Embryonic facial prominence (tissue), 1 donor: ENCODE measurements at regions not wholly inside any gene's neighbourhood (a gene's known extent, or its start where the extent isn't known, plus 50 kb on each side); places are given as distances from the start of the nearest gene placed in this dataset.

Source experiments
- DNase-seq: peaks from one replicate; pipeline ENCODE4 v3.0.0-alpha.2; 2016; ENCODE audit errors: extremely low spot score

GRCh38 chr14:26766726-26767125 lies 168.9 kb upstream of the NOVA1 start:
- no peak for DNase-seq

DNA sequence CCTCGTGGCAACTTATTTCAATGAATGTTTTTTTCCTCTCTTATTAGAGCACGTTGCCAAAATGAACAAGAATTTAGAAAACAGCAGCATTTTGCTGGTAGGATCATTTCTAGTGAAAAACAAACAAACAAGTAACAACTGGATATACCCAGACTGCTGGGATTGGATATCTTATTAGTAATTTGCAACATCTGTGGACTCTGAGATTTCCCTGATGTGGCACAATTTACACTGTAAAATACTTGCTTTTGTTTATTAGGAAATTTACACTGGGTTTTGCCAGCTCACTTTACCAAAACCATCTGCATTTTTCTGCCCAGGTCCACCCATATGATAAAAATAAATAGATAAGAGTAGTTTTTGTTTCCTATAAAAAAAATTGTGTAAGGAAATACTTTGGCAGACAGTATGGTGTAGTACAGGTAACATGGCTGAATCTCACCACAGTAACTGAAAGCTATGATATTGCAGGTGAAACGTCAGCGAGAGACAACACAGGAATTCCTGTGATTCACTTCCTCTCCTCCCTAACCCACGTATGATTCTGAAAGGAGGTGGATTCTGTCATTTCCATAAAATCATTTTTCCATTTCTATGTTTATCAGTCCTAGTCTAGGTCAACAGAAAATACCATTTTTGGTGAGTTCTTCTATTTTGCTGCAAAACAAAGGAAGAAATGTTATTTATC lies 176.2 kb upstream of the NOVA1 start:
- no peak for DNase-seq

DNA sequence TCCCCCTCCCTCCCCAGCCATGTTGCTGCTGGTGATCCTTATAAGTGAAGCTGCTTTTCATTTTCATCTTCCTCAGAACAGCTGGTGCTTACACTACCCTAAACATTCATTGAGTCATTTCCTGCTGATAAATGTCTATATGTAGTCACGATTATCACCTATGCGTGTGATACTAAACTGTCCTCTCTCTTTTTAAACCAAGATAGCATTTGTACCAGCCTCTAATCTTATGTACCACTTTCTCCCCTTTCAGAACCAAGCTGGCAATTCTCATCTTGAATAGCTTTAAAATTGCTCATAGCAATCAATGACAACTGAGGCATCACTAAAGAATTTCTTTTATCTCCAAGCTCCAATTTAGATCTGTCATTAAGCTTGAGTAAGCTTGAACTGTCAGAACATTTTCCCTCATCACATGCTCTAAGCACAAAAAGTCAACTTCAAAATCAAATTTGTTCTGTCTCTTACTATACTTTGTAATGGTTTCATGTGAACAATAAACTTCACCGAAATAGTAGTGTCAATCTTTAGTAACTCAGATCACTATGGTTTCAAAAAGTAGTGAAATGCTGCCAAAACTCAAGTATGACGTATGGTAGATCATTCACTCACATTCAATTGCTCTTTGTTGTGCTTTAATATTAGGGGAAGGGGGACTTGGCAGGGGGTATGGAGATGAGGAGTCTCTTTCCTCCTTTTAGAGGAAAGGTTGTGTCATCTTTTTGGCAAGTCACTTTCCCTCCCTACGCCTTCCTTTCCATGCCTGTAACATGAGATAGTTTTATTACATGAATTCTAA lies 178.1 kb upstream of the NOVA1 start:
- DNase-seq = peak; percentile 9

- no peak for DNase-seq
Measured at GRCh38 chr14:26791117-26791806, 193.4 kb upstream of the NOVA1 start.

- no peak for DNase-seq
Measured at GRCh38 chr14:26794731-26795130, 196.9 kb upstream of the NOVA1 start.

GRCh38 chr14:26808407-26808806 lies 210.6 kb upstream of the NOVA1 start:
- DNase-seq = no peak

GRCh38 chr14:26810631-26811030 lies 212.8 kb upstream of the NOVA1 start:
- no peak for DNase-seq

- no peak for DNase-seq
Measured at GRCh38 chr14:26811756-26812305, 214.0 kb upstream of the NOVA1 start.

- no peak for DNase-seq
Measured at GRCh38 chr14:26820138-26820537, 222.3 kb upstream of the NOVA1 start.

- no peak for DNase-seq
Measured at GRCh38 chr14:26820572-26820971, 222.7 kb upstream of the NOVA1 start.

DNA sequence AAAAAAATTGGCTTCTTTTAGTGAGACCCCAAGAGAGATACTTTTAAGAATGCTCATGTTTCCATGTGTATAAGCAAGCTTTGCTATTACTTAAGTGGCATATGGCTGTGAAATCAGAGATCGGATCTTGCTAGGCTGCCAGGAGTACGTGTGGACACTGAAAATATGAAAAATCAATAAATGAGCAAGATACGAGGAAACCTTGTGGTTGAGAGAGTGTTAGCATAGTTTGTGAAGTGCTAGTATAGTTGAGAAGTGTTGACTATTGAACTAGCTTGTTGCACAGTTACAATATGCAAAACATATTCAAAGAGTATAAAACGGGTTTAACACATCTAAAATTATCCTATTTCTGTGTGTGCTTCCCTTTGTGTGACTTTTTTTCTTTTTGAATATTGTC lies 230.9 kb upstream of the NOVA1 start:
- DNase-seq = no peak

DNA sequence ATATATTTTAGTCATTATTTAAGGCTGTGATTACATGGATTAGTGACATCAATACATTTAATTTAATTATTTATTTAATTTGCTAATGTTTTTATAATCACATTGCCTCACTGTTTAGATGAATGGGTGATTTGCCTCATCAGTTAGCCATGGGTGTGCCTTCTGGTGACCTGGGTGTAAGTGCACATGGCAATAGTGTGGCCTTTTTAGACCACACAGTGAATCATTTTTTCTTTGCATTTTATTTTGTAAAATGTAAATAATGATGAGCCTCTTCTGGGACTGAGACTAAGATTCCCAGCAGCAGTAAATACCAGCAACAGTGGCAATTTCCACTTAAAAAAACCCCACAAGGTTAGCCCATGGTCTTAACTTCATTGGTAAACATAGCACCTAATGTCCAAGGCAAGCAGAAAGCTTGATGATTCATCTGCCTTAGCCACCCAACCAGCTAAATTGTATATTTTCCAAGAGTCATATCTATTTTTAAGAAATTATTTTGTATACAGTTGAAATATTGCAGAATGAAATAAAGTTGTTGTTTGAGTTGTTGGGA lies 235.9 kb upstream of the NOVA1 start:
- no peak for DNase-seq

DNA sequence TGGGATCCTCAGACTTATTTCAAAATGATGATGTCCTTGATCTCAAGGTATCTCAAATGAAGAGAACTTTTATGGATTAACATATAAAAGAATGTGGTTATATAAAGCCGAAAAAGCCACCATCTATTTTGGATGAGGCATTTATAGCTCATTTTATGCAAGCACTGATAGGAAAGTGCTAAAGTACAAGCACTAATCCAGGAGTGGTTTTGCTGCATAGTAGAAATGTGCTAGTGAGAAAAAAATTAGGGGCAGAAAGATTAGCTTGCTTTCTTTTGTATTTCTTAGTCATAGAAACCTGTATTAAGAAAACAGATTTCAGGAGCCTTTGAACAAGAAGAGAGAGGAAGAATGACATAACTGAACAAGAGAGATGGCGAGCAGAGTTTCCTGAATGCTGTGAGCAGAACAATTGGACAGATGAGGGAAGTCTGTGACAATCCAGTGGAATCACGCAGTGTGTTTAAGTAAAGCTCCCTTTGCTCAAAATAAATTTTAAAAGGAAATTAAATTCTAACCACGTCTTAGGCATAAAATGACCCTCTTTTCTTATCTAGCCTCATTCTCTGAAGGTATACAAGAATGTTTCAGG lies 238.2 kb upstream of the NOVA1 start:
- DNase-seq = no peak

- DNase-seq = no peak
Measured at GRCh38 chr14:26839481-26839880, 241.6 kb upstream of the NOVA1 start.

DNA sequence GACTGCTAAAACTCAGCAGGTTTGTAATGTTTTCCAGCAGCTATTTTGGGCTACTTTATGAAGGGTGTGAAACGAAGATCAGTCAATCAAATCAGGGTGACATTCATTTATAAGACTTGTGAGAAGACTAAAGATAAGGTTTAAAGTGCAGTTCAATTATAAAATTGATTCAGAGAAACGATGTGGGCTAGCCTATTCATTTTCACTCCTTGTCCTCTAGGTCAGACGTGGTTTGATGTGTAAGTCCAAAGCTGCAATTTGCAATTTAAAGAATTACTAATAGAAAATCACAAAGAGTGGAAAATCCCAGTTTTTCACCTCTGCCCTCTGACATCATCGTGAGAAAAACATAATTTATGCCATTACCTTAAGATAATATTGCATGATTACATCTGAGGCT lies 243.5 kb upstream of the NOVA1 start:
- DNase-seq = no peak

- peak; percentile 54 for DNase-seq
Measured at GRCh38 chr14:26841920-26842741, 244.3 kb upstream of the NOVA1 start.

DNA sequence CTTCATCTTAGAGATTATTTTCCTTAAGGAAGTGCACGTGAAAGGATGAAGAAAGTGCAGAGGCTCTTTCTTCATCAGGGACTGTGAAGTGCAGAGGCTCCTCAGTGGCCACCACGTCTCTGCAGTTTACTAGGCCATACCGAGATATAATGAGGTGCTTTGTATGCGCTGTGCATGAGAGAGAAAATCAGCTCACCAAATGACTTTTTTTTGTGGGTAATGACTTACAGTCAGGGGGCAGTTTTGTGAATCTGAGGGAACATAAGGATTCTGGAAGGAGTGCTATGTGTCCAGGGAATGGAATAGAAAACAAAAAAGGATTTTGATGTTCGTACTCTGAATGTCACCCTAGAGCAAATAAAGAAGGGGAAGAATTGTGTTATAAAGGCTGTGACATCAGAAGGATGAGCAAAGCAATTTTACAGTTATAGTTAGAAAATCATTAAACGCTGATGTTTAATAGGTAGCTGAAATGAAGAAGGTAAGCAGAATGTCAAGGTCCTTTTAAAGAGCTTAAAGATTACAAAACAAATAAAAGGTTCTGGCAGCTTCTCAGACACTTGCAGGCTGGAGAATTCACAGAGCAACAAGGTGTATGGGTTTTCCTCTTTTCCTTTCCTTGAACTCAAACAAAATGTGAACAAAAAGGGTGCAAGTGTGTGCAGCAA lies 247.5 kb upstream of the NOVA1 start:
- no peak for DNase-seq

GRCh38 chr14:26846388-26846787 lies 248.6 kb upstream of the NOVA1 start:
- DNase-seq = no peak

GRCh38 chr14:26849514-26849913 lies 251.7 kb upstream of the NOVA1 start:
- no peak for DNase-seq

GRCh38 chr14:26851793-26852192 lies 254.0 kb upstream of the NOVA1 start:
- no peak for DNase-seq
